Hepatic stellate cell (primary cell): ENCODE measurements at regions not wholly inside any gene's neighbourhood (a gene's known extent, or its start where the extent isn't known, plus 50 kb on each side); places are given as distances from the start of the nearest gene placed in this dataset.
A peak's percentile ranks its signal among the peaks of the same experiment; 100 is the strongest.
"Not testable (repeated sequence)": the region's sequence is repeated elsewhere in the genome, so short reads cannot be mapped to it uniquely, and the experiment has no call there.

ENCODE experiments used
- DNase-seq: peaks from one replicate; pipeline ENCODE4 v3.0.0; 2011; ENCODE audit warnings: low spot score

GRCh38 chr9:10835791-10836463, 223.1 kb upstream of the PTPRD start:
- DNase-seq: no peak

- no peak for DNase-seq
Observed at GRCh38 chr9:10843151-10843550, 230.3 kb upstream of the PTPRD start.

GRCh38 chr9:10855847-10856246, 243.0 kb upstream of the PTPRD start:
- no peak for DNase-seq

GRCh38 chr9:10858817-10859216, 246.0 kb upstream of the PTPRD start:
- DNase-seq: no peak

GRCh38 chr9:10863476-10863875, 250.7 kb upstream of the PTPRD start:
- DNase-seq: no peak

GRCh38 chr9:10867194-10867593, 254.4 kb upstream of the PTPRD start:
- no peak for DNase-seq

GRCh38 chr9:10869687-10870086, 256.9 kb upstream of the PTPRD start:
- DNase-seq: no peak

- DNase-seq: no peak
Observed at GRCh38 chr9:10873999-10874398, 261.2 kb upstream of the PTPRD start.

- DNase-seq: peak; percentile 32
Observed at GRCh38 chr9:10875752-10876151, 262.9 kb upstream of the PTPRD start.

- DNase-seq: peak; percentile 16
Observed at GRCh38 chr9:10876333-10876732, 263.5 kb upstream of the PTPRD start.

- not testable (repeated sequence) for DNase-seq
Observed at GRCh38 chr9:10890266-10890665, 277.5 kb upstream of the PTPRD start.

- no peak for DNase-seq
Observed at GRCh38 chr9:10899509-10899908, 286.7 kb upstream of the PTPRD start.

GRCh38 chr9:10903969-10904368, 291.2 kb upstream of the PTPRD start:
- no peak for DNase-seq

- no peak for DNase-seq
Observed at GRCh38 chr9:10910779-10911178, 298.0 kb upstream of the PTPRD start.

GRCh38 chr9:10911373-10911772, 298.6 kb upstream of the PTPRD start:
- DNase-seq: no peak

- no peak for DNase-seq
Observed at GRCh38 chr9:10917001-10917400, 304.2 kb upstream of the PTPRD start.

- no peak for DNase-seq
Observed at GRCh38 chr9:10921671-10922070, 308.9 kb upstream of the PTPRD start.

GRCh38 chr9:10925896-10926295, 313.1 kb upstream of the PTPRD start:
- DNase-seq: no peak

- DNase-seq: no peak
Observed at GRCh38 chr9:10928372-10928771, 315.6 kb upstream of the PTPRD start.

GRCh38 chr9:10930081-10930480, 317.3 kb upstream of the PTPRD start:
- DNase-seq: no peak

GRCh38 chr9:10946676-10947410, 334.0 kb upstream of the PTPRD start:
- no peak for DNase-seq

GRCh38 chr9:10957878-10958277, 345.1 kb upstream of the PTPRD start:
- no peak for DNase-seq

- DNase-seq: no peak
Observed at GRCh38 chr9:10961883-10962282, 349.1 kb upstream of the PTPRD start.

- DNase-seq: no peak
Observed at GRCh38 chr9:10983251-10983650, 370.4 kb upstream of the PTPRD start.
